GM18909 (cell line): ENCODE measurements at regions not wholly inside any gene's neighbourhood (a gene's known extent, or its start where the extent isn't known, plus 50 kb on each side); places are given as distances from the start of the nearest gene placed in this dataset.

Experiments used
- ATAC-seq: cut with Tn5 transposase; IDR thresholded peaks from one replicate; pipeline ENCODE4 v1.9.1; 2021; ENCODE audit warnings: mild to moderate bottlenecking; ENCODE audit not compliant: unreplicated experiment, poor library complexity

- no peak for ATAC-seq
Observed at GRCh38 chr18:44588508-44588907, 92.2 kb upstream of the SETBP1 start.

GRCh38 chr18:44589693-44590355, 90.9 kb upstream of the SETBP1 start:
- ATAC-seq: no peak

DNA sequence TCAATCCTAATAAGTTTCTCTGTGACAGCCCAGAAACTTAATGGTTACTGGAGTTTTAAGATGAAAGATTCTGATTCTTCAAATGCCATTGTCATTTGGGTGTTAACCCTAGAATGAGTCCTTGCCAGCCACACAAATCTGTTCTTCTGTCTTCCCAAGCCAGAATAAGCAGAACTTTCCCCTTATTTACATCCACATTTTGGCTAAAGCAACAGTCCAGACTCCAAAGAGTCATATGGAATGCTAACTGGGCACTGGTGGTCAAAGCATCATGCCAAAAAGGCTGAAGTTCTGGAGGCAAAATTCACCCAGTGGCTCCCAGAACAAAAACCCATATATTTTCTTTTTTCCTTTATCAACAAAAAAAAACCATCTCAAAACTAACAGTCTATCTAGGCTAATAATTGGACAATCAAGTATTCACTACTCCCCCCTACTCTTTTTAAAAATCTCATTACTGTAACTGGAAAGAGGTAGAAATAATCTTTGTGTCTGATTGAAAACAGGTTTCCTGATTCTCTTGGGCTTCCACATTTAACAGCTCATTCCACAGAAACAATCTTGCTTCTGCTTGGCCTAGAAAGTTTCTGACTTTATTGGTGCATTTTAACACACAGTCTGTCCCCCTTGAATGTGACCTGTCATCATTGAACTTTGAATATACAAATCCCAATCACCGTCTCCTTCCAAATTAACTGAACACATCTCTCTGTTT, 89.6 kb upstream of the SETBP1 start:
- no peak for ATAC-seq

DNA sequence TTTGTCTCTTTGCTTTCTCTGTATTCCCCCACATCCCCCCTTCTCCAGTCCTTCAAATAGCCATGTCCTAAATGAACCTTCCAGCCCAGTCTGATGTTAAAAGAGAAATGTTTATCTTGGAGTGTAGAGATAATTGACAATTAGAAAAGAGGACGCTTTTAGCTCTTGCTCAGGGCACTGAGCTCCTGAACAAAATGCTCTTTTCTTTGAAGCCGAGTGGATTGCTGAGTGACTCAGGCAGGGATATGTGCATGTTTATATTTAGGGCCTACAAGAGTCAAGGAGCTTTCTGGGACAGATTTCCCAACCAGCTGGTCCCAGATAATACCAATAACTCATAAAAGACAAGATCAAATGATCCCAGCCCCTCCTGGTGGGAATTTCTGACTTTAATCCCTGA, 88.0 kb upstream of the SETBP1 start:
- ATAC-seq: no peak

- ATAC-seq: no peak
Observed at GRCh38 chr18:44594799-44595467, 85.8 kb upstream of the SETBP1 start.

DNA sequence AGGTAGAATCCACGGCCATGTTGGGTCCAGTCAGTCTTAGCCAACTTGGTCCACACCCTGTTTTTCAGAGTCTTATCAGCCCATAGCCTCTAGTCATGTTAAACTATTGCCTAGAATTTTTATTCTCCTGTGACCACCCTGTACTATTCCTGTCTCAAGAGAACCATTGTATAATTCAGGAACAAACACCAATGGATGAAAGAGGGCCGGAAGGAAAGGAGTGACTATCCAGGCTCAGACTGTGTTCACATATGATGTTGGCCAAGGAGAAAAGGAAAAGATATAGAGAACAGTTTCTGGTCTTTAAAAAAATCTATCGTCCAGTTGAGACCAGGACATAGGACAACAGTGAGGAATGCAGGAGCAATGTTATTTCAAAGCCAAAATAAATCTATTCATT, 82.9 kb upstream of the SETBP1 start:
- no peak for ATAC-seq

GRCh38 chr18:44598514-44598913, 82.2 kb upstream of the SETBP1 start:
- no peak for ATAC-seq

DNA sequence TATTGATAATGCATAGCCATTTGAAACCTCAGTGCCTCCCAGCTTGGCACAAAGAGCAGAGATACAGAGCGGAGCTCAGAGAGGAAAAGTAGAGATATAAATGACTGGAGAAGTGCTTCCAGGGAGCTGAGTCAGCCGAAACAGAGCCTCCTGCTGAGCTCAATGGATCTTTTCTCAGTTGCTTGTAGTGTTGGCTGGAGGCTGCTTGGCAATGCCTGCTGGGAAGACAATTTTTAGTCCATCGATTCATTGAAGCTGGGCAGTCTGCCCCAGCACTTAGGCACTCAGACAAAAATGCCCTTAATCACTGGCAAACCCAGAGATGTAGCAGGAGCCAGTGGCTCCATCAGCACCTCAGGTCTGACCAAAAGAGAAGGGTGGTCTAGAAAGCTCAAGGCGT, 81.3 kb upstream of the SETBP1 start:
- ATAC-seq: no peak

GRCh38 chr18:44601447-44601846, 79.2 kb upstream of the SETBP1 start:
- no peak for ATAC-seq

GRCh38 chr18:44602380-44602779, 78.3 kb upstream of the SETBP1 start:
- no peak for ATAC-seq

- no peak for ATAC-seq
Observed at GRCh38 chr18:44602845-44603244, 77.8 kb upstream of the SETBP1 start.

DNA sequence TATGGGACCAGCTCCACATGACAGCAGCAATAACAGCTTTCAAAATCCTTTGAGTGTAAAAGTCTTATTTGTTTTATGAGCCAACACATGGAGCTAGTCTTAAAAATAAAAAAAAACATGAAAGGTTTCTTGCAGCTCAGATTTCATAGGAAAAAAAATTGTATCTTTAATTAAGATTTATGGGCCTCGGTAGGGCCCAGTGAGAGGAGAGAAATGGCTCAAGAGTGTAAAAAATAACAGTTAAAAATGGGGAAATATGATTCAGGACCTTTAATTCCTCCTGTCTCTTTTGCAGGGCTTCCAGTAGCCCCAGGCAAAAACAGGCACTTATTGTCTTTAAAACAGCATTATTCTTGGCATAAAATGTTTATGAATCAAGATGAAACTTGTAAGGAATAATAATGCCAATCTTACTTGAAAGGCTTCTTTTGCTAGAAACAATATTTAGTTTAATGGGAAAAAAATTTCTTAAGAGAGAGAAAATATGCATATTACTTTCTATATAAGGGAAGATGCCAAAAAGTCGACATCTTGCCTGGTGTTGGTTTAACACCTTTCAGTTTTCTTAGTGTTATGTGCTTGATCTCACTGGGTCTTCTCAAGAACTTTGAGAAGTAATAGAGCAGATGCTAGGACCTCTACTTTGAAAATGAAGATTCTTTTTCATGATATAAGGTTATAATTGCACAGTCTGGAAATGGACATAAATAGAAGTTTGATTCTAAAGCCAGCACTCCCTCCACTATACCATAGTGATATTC, 71.3 kb upstream of the SETBP1 start:
- ATAC-seq: no peak

DNA sequence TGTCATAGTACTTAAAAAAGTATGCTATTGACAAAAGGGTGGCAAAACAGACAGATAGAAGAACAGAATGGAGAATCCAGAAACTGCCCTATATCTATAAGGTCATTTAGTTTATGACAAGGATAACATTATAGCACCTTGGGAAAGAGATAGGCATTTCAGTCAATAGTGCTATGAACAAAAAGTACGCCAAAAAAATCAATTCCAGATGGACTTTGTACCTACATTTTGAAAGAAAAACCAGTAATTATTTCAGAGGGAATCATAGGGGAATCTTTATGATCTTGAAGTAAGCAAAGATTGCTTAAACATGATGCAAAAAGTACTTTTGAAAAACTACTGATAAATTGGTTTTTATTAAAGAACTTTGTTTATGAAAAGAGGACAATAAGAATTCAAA, 59.9 kb upstream of the SETBP1 start:
- no peak for ATAC-seq

GRCh38 chr18:44624052-44624451, 56.6 kb upstream of the SETBP1 start:
- ATAC-seq: no peak

DNA sequence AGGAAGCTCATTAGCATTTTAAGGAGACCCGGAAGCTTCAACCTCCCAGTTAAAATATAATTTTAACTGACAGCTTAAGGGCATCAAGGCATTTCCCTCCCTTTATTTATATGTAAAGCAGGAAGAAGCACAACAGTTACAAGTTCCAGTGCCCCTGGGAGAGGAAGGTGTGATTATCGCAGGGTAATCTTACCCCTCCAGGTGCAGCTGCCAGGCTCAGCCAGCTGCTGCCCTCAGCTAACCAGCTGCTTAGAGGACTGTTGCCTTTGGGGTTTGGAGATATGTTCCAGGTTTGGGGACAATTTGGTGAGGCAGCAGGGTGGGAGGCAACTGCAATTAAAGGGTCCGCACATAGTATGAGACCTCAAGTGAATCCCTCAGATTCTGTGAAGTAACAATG, 55.3 kb upstream of the SETBP1 start:
- no peak for ATAC-seq

DNA sequence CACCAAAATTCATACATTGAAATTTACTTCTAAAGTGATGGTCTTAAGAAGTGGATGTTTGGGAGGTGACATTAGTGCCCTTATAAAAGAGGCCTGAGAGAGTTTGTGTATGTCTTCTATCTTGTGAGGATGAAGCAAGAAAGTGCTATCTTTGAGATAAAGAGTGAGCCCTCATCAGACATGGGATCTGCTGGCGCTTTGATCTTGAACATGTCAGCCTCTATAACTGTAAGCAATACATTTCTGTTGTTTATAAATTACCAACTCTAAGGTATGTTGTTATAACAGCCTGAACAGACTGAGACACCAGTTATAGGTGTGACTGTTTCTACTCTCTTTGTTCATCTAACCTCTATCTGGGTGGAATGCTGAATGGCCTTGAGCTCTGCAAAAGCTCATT, 54.5 kb upstream of the SETBP1 start:
- ATAC-seq: no peak

- ATAC-seq: no peak
Observed at GRCh38 chr18:44626807-44627206, 53.9 kb upstream of the SETBP1 start.

DNA sequence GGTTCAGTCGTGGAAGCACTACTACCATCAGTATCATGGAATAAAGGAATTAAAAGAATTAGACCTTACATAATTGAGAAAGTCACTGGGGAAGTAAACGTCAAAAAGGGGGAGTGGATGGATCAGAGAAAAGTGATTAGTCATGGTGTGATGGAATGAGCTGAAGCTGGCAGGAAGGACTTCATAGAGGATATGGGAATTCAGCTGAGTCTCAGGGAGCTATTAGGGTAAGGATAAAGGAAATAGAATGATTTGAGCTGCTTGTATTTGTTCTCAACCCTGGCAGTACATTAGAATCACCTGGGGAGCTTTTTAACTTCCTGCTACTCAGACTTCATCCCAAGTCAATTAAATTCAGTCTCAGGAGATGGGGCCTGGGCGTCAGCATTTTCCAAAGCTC, 53.4 kb upstream of the SETBP1 start:
- ATAC-seq: no peak

DNA sequence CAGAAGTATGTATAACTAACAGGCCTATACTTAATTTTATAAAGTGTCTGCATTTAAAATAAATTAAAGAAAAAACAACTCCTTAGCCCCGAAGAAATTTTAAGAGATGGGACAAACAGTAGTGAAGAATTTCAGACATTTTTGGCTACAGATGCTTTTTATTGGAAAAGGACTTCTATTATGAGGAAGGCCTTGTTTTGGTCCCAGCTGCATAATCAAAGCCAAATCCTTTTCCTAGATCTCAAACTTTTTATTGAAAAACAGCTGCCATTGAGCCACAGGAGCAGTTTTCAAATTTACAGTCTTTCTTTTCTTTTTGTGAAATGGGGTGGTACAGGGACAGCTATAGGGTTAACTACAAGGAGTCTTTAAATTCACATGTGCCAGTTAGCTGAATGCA, 51.3 kb upstream of the SETBP1 start:
- ATAC-seq: no peak

DNA sequence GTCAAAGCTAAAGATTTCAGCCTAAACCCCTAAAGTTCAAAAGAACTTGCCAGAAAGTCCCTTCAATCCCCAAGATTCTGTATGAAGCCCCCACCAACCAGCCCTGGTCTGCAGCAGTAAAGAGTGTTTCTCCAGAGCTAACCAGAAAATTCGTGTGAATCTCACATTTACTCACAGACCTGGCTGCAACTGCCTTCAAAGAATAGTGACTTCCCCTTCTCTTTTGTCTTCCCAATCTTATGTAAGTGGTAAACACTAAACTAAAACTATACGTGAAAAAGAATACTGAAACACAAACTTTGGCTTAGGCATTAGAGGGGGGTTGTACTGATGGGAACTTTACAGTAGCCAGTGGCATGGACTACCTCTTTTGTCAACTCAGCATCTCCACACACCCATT, 50.6 kb upstream of the SETBP1 start:
- no peak for ATAC-seq
